PC-3 (cell line): ENCODE measurements at regions not wholly inside any gene's neighbourhood (a gene's known extent, or its start where the extent isn't known, plus 50 kb on each side); places are given as distances from the start of the nearest gene placed in this dataset.

Experiments
- EZH2 ChIP-seq: fragments of 300-600 bp; sonication (generic); IDR thresholded peaks from one replicate; pipeline ENCODE4 v1.6.1; 2017; ENCODE audit warnings: antibody characterized with exemption, mild to moderate bottlenecking, low read length; ENCODE audit not compliant: unreplicated experiment
- EZH2phosphoT487 ChIP-seq: fragments of 300-600 bp; sonication (generic); IDR thresholded peaks from 2 replicates; pipeline ENCODE4 v1.6.1; 2018; ENCODE audit warnings: mild to moderate bottlenecking, antibody characterized with exemption, low read length, borderline replicate concordance
- TF ChIP-seq, protein P1 (sequence below): fragments of 300-600 bp; sonication (generic); conservative IDR thresholded peaks from 2 replicates; pipeline ENCODE4 v1.5.1; 2017; ENCODE audit warnings: antibody characterized with exemption, low read depth, mild to moderate bottlenecking, low read length

DNA sequence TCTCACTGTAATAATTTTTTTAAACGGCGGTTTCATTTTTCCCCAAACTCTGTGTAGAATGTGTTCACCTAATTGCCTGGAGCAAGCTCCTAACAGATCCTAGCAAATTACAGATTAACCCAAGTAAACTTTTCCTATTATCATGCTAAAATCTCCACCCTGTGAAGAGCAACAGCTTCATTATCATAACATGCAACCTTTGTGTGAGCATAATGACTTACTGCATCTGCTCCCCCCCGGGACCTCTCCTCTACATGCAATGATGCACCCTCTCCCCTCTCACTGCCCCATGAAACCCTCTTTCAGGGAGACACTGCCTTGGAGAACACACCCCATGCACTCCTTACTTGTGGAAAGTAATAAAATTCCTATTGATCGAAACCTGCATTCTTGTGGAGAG lies 717.0 kb upstream of the TMPRSS15 start:
- TF ChIP-seq, protein P1, sequence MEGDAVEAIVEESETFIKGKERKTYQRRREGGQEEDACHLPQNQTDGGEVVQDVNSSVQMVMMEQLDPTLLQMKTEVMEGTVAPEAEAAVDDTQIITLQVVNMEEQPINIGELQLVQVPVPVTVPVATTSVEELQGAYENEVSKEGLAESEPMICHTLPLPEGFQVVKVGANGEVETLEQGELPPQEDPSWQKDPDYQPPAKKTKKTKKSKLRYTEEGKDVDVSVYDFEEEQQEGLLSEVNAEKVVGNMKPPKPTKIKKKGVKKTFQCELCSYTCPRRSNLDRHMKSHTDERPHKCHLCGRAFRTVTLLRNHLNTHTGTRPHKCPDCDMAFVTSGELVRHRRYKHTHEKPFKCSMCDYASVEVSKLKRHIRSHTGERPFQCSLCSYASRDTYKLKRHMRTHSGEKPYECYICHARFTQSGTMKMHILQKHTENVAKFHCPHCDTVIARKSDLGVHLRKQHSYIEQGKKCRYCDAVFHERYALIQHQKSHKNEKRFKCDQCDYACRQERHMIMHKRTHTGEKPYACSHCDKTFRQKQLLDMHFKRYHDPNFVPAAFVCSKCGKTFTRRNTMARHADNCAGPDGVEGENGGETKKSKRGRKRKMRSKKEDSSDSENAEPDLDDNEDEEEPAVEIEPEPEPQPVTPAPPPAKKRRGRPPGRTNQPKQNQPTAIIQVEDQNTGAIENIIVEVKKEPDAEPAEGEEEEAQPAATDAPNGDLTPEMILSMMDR: no peak
- TF ChIP-seq EZH2phosphoT487 (no peak), EZH2 (no peak)
